ENCODE measurements at regions not wholly inside any gene's neighbourhood (a gene's known extent, or its start where the extent isn't known, plus 50 kb on each side); places are given as distances from the start of the nearest gene placed in this dataset.

GRCh38 chr5:103962023-103962422, 399.4 kb upstream of the NUDT12 start:
- H3K9ac ChIP-seq (ENCODE audit: insufficient read depth in 1 of 2, low read length in 2 of 2), result no peak overlapping the region
- H3K36me3 ChIP-seq (ENCODE audit: control insufficient read depth in 4 of 4, insufficient read depth in 4 of 4, low read length in 4 of 4), result no peaks in the 10 kb centered on the region
- no peak overlapping the region for H3K4me3 ChIP-seq
- 92 to 93% methylated on average over 1 of the region's 1 CpG for WGBS, 2 donors
- no peaks in the 10 kb centered on the region for H3K27me3 ChIP-seq (ENCODE audit: control insufficient read depth in 3 of 3, insufficient read depth in 3 of 3, low read length in 2 of 3)
- TF ChIP-seq CTCF (IDR thresholded peaks at IDR 0.05; ENCODE audit: control extremely low read depth, extremely low read depth), result no peak
- H3K9me3 ChIP-seq (ENCODE audit: control insufficient read depth in 4 of 4, insufficient read depth in 3 of 4, low read length in 3 of 4), result no peaks in the 10 kb centered on the region
- DNase-seq (no peak), ATAC-seq (ENCODE audit: insufficient read depth, low FRiP score) (no peak)
- H3K27ac ChIP-seq (ENCODE audit: low read depth in 1 of 2, low read length in 1 of 2), result no peak overlapping the region
- H3K4me1 ChIP-seq (ENCODE audit: control insufficient read depth in 5 of 5, insufficient read depth in 5 of 5, low read length in 5 of 5), result no peaks in the 10 kb centered on the region

GRCh38 chr5:103953601-103954382, 391.2 kb upstream of the NUDT12 start:
- Histone ChIP-seq H3K9me3 (ENCODE audit: control insufficient read depth in 4 of 4, insufficient read depth in 3 of 4, low read length in 3 of 4) (peaks cover 0 to 4% (median 0%) of the 10 kb centered on the region in 4 donors), H3K4me1 (ENCODE audit: control insufficient read depth in 5 of 5, insufficient read depth in 5 of 5, low read length in 5 of 5) (no peaks in the 10 kb centered on the region), H3K27me3 (ENCODE audit: control insufficient read depth in 3 of 3, insufficient read depth in 3 of 3, low read length in 2 of 3) (no peaks in the 10 kb centered on the region), H3K4me3 (no peak overlapping the region), H3K36me3 (ENCODE audit: control insufficient read depth in 4 of 4, insufficient read depth in 4 of 4, low read length in 4 of 4) (no peaks in the 10 kb centered on the region), H3K9ac (ENCODE audit: insufficient read depth in 1 of 2, low read length in 2 of 2) (no peak overlapping the region), H3K27ac (ENCODE audit: low read depth in 1 of 2, low read length in 1 of 2) (no peak overlapping the region)
- DNase-seq, result no peak
- ATAC-seq (ENCODE audit: insufficient read depth, low FRiP score), result no peak
- WGBS, 2 donors, result 94 to 95% methylated on average over 39 to 47 of the region's 47 CpGs
- no peak for TF ChIP-seq CTCF (IDR thresholded peaks at IDR 0.05; ENCODE audit: control extremely low read depth, extremely low read depth)

- no peak for TF ChIP-seq CTCF (IDR thresholded peaks at IDR 0.05; ENCODE audit: control extremely low read depth, extremely low read depth)
- Histone ChIP-seq H3K4me3 (no peak overlapping the region), H3K9me3 (ENCODE audit: control insufficient read depth in 4 of 4, insufficient read depth in 3 of 4, low read length in 3 of 4) (peaks cover 0 to 4% (median 0%) of the 10 kb centered on the region in 4 donors), H3K36me3 (ENCODE audit: control insufficient read depth in 4 of 4, insufficient read depth in 4 of 4, low read length in 4 of 4) (no peaks in the 10 kb centered on the region), H3K9ac (ENCODE audit: insufficient read depth in 1 of 2, low read length in 2 of 2) (no peak overlapping the region), H3K27ac (ENCODE audit: low read depth in 1 of 2, low read length in 1 of 2) (no peak overlapping the region), H3K4me1 (ENCODE audit: control insufficient read depth in 5 of 5, insufficient read depth in 5 of 5, low read length in 5 of 5) (no peaks in the 10 kb centered on the region), H3K27me3 (ENCODE audit: control insufficient read depth in 3 of 3, insufficient read depth in 3 of 3, low read length in 2 of 3) (no peaks in the 10 kb centered on the region)
- ATAC-seq (ENCODE audit: insufficient read depth, low FRiP score), result no peak
- DNase-seq, result no peak
- WGBS, 2 donors, result 85 to 89% methylated on average over 1 of the region's 1 CpG
These were observed 389.2 kb upstream of the NUDT12 start for GRCh38 chr5:103951776-103952175.
